A549 (cell line): ENCODE measurements at regions not wholly inside any gene's neighbourhood (a gene's known extent, or its start where the extent isn't known, plus 50 kb on each side); places are given as distances from the start of the nearest gene placed in this dataset.

ENCODE experiments used
- ATAC-seq, 2 experiments: fragments of 200-7000 bp in 1 of 2; fragments of >200 bp in 1 of 2; cut with Nextera tagmentation in 1 of 2; cut with Tn5 transposase in 1 of 2; 3 replicates each; pipeline versions ENCODE4 v1.8.0 to v1.9.1; 2018 to 2020; ENCODE audit warnings: mild to moderate bottlenecking in 1 of 2, moderate library complexity in 1 of 2
- CTCF ChIA-PET: fragments of 300-600 bp; sonication (Branson Sonifier 250); formaldehyde crosslinking; extraction: SDS; loops from one replicate; lab custom pipeline; 2021; ENCODE audit warnings: antibody characterized with exemption, inconsistent platforms; lab: Yijun Ruan, JAX
- POLR2A ChIA-PET: fragments of 350-600 bp; formaldehyde crosslinking; extraction: SDS; loops from one replicate; lab custom pipeline; 2021; ENCODE audit warnings: antibody characterized with exemption, inconsistent platforms; lab: Yijun Ruan, JAX
- DNase-seq, 2 experiments: peaks; one replicate each; pipeline versions ENCODE4 v3.0.0 to v3.0.0-alpha.2; 2011 to 2016; ENCODE audit warnings: low read depth in 1 of 2, low spot score in 1 of 2
- FAIRE-seq: peaks from 2 replicates; lab custom pipeline; 2011; peaks lifted over from hg19 to GRCh38; lab: Jason Lieb, UNC
- H3K27ac ChIP-seq, 2 experiments: fragments of >200 bp; sonication (Bioruptor Twin); formaldehyde crosslinking; 3 replicates each; pipeline ENCODE4 v1.5.1; 2016 to 2017
- H3K4me1 ChIP-seq: fragments of >200 bp; sonication (Bioruptor Twin); formaldehyde crosslinking; 3 replicates; pipeline ENCODE4 v1.6.1; 2016
- H3K4me2 ChIP-seq: fragments of >200 bp; sonication (Bioruptor Twin); formaldehyde crosslinking; 3 replicates; pipeline ENCODE4 v1.6.1; 2016
- H3K4me3 ChIP-seq: fragments of >200 bp; sonication (Bioruptor Twin); formaldehyde crosslinking; 3 replicates; pipeline ENCODE4 v1.5.1; 2016
- H3K9me3 ChIP-seq: fragments of >200 bp; sonication (Bioruptor Twin); formaldehyde crosslinking; 3 replicates; pipeline ENCODE4 v1.6.1; 2016
- BCL3 ChIP-seq: fragments of >200 bp; sonication (Bioruptor Twin); formaldehyde crosslinking; IDR thresholded peaks from 3 replicates; pipeline ENCODE4 v1.6.1; 2016
- CTCF ChIP-seq: fragments of >200 bp; sonication (Bioruptor Twin); formaldehyde crosslinking; IDR thresholded peaks from 3 replicates; pipeline ENCODE4 v1.5.1; 2016
- HDAC2 ChIP-seq: fragments of 200-600 bp; sonication (generic); IDR thresholded peaks from 2 replicates; pipeline ENCODE4 v1.6.1; 2016
- KDM5A ChIP-seq: fragments of 200-600 bp; sonication (generic); IDR thresholded peaks from 2 replicates; pipeline ENCODE4 v1.6.1; 2016; ENCODE audit warnings: antibody characterized with exemption, mild to moderate bottlenecking
- MAZ ChIP-seq: fragments of 150-350 bp; IDR thresholded peaks from 2 replicates; pipeline ENCODE4 v1.6.1; 2014; ENCODE audit warnings: antibody characterized with exemption, low read depth, low read length, borderline replicate concordance
- NFE2L2 ChIP-seq: fragments of 150-350 bp; conservative IDR thresholded peaks from 2 replicates; pipeline ENCODE4 v1.6.1; 2014; ENCODE audit warnings: low read length
- NPAS2 ChIP-seq: fragments of 250-450 bp; sonication (Bioruptor Pico); IDR thresholded peaks from 2 replicates; pipeline ENCODE4 v1.8.0; 2022; ENCODE audit warnings: mild to moderate bottlenecking, moderate library complexity, borderline replicate concordance
- PBX3 ChIP-seq: IDR thresholded peaks from 2 replicates; pipeline ENCODE4 v1.6.1; 2012
- RAD21 ChIP-seq, 2 experiments: fragments of >200 bp in 1 of 2; sonication (Bioruptor Twin) in 1 of 2; formaldehyde crosslinking in 1 of 2; IDR thresholded peaks in 1 of 2; conservative IDR thresholded peaks in 1 of 2; 2 replicates in 1 of 2; 3 replicates in 1 of 2; pipeline ENCODE4 v1.6.1; 2012 to 2018; ENCODE audit warnings: inconsistent platforms in 1 of 2
- REST ChIP-seq: fragments of 200-600 bp; sonication (generic); IDR thresholded peaks from 2 replicates; pipeline ENCODE4 v1.6.1; 2016; ENCODE audit warnings: antibody characterized with exemption, mild to moderate bottlenecking, moderate library complexity
- ZFP36 ChIP-seq: fragments of 450-650 bp; IDR thresholded peaks from 2 replicates; pipeline ENCODE4 v1.6.1; 2014; ENCODE audit warnings: borderline replicate concordance; ENCODE audit not compliant: partially characterized antibody
- WGBS: methylation state at CpG from one replicate; pipeline ENCODE4 v1.1.6; 2017; ENCODE audit errors: missing lambda C conversion rate; 5-methylcytosine and 5-hydroxymethylcytosine counted together

- TF ChIP-seq CTCF (no peak), PBX3 (no peak), ZFP36 (no peak), NPAS2 (CRISPR knock-in tag) (no peak), HDAC2 (no peak), RAD21 (conservative IDR thresholded peaks at IDR 0.05 in 1 of 2, IDR thresholded peaks at IDR 0.05 in 1 of 2) (no peak), KDM5A (no peak)
These were observed 167.3 kb upstream of the LEF1 start (continued) for GRCh38 chr4:108336076-108336475.

GRCh38 chr4:108335081-108335480 is 166.3 kb upstream of the LEF1 start:
- TF ChIP-seq NFE2L2 (no peak), NPAS2 (CRISPR knock-in tag) (no peak), REST (no peak), BCL3 (no peak)
- H3K27ac ChIP-seq: no peak overlapping the region
- H3K4me3 ChIP-seq: no peak overlapping the region
- FAIRE-seq (no peak), ATAC-seq (no peak), DNase-seq (no peak)
- ChIA-PET POLR2A (no interaction called here), CTCF (no interaction called here)
- H3K4me2 ChIP-seq: no peak overlapping the region
- 39% methylated on average over 5 of the region's 7 CpGs for WGBS
- H3K9me3 ChIP-seq: no peaks in the 10 kb centered on the region
- H3K4me1 ChIP-seq: no peaks in the 10 kb centered on the region

- POLR2A ChIA-PET: no interaction called here
- 58% methylated on average over 6 of the region's 6 CpGs for WGBS
- Histone ChIP-seq H3K4me2 (no peak overlapping the region), H3K4me1 (no peaks in the 10 kb centered on the region)
- ATAC-seq: no peak
- TF ChIP-seq MAZ: no peak
- no peak for TF ChIP-seq REST
- TF ChIP-seq, all 56 proteins: peak for 0
- CTCF ChIA-PET: no interaction called here
- Histone ChIP-seq H3K9me3 (no peaks in the 10 kb centered on the region), H3K27ac (no peak overlapping the region), H3K4me3 (no peak overlapping the region)
- FAIRE-seq (no peak), DNase-seq (no peak)
These were observed 165.3 kb upstream of the LEF1 start for GRCh38 chr4:108334031-108334430.
